IMR-90 (cell line): ENCODE measurements at regions not wholly inside any gene's neighbourhood (a gene's known extent, or its start where the extent isn't known, plus 50 kb on each side); places are given as distances from the start of the nearest gene placed in this dataset.

Source experiments
- ATAC-seq: fragments of 200-7000 bp; cut with Tn5 transposase; 2 replicates; pipeline ENCODE4 v1.9.1; 2020; ENCODE audit warnings: low read depth, mild to moderate bottlenecking, moderate library complexity
- BruUV-seq: library from RNA; stranded (reverse); fragments of 400-500 nt; replicated peaks from 2 replicates; lab custom pipeline; 2021; lab: Mats Ljungman, UMichigan
- CTCF ChIA-PET: fragments of 300-600 bp; formaldehyde crosslinking; extraction: SDS; loops from one replicate; lab custom pipeline; 2021; ENCODE audit warnings: antibody characterized with exemption; lab: Yijun Ruan, JAX
- POLR2A ChIA-PET: fragments of 300-600 bp; sonication (Branson Sonifier 250); formaldehyde crosslinking; loops from one replicate; lab custom pipeline; 2022; ENCODE audit warnings: antibody characterized with exemption; ENCODE audit not compliant: unreplicated experiment; lab: Charles Lee
- DNase-seq: peaks from one replicate; pipeline ENCODE4 v3.0.0; 2013
- H2AFZ ChIP-seq: replicated peaks from 2 replicates; pipeline ENCODE3; 2013; ENCODE audit warnings: low read length, mild to moderate bottlenecking; ENCODE audit not compliant: poor library complexity
- H2AK5ac ChIP-seq: 2 replicates; pipeline ENCODE4 v1.6.1; 2013; ENCODE audit warnings: low read depth, low read length, inconsistent platforms
- H2AK9ac ChIP-seq: replicated peaks from 2 replicates; pipeline ENCODE3; 2013; ENCODE audit warnings: mild to moderate bottlenecking, low read depth, low read length, moderate library complexity; ENCODE audit not compliant: poor library complexity
- H2BK120ac ChIP-seq: 2 replicates; pipeline ENCODE4 v1.6.1; 2013; ENCODE audit warnings: low read depth, low read length, inconsistent platforms
- H2BK15ac ChIP-seq: 3 replicates; pipeline ENCODE4 v1.6.1; 2013; ENCODE audit warnings: low read depth, low read length, inconsistent platforms
- H2BK20ac ChIP-seq: 2 replicates; pipeline ENCODE4 v1.6.1; 2013; ENCODE audit warnings: low read depth, mild to moderate bottlenecking, inconsistent platforms, low read length, moderate library complexity
- H2BK5ac ChIP-seq: 2 replicates; pipeline ENCODE4 v1.6.1; 2013; ENCODE audit warnings: mild to moderate bottlenecking, low read depth, low read length, inconsistent platforms; ENCODE audit not compliant: poor library complexity, severe bottlenecking
- H3K14ac ChIP-seq: replicated peaks from 2 replicates; pipeline ENCODE4 v1.6.1; 2013; ENCODE audit warnings: low read depth, low read length, inconsistent platforms
- H3K18ac ChIP-seq: 2 replicates; pipeline ENCODE4 v1.6.1; 2013; ENCODE audit warnings: low read depth, low read length, control low read depth
- H3K23ac ChIP-seq: 2 replicates; pipeline ENCODE4 v1.6.1; 2013; ENCODE audit warnings: low read depth, low read length, inconsistent platforms
- H3K27ac ChIP-seq: 2 replicates; pipeline ENCODE4 v1.5.1; 2013; ENCODE audit warnings: mild to moderate bottlenecking, control low read depth, low read length; ENCODE audit not compliant: insufficient read depth
- H3K27me3 ChIP-seq: 2 replicates; pipeline ENCODE4 v1.6.1; 2013; ENCODE audit warnings: low read length; ENCODE audit not compliant: control insufficient read depth, insufficient read depth
- H3K36me3 ChIP-seq: 2 replicates; pipeline ENCODE4 v1.6.1; 2013; ENCODE audit warnings: low read length, mixed read lengths; ENCODE audit not compliant: control insufficient read depth, insufficient read depth
- H3K4ac ChIP-seq: 2 replicates; pipeline ENCODE4 v1.6.1; 2013; ENCODE audit warnings: low read depth, low read length, inconsistent platforms
- H3K4me1 ChIP-seq: 2 replicates; pipeline ENCODE4 v1.6.1; 2013; ENCODE audit warnings: low read length, mixed read lengths; ENCODE audit not compliant: control insufficient read depth, insufficient read depth
- H3K4me2 ChIP-seq: 2 replicates; pipeline ENCODE4 v1.6.1; 2013; ENCODE audit warnings: low read depth, mild to moderate bottlenecking, control low read depth, low read length, moderate library complexity
- H3K4me3 ChIP-seq: 2 replicates; pipeline ENCODE4 v1.5.1; 2013; ENCODE audit warnings: low read depth, mild to moderate bottlenecking, control low read depth, low read length, moderate library complexity; ENCODE audit not compliant: insufficient read depth
- H3K56ac ChIP-seq: 2 replicates; pipeline ENCODE4 v1.6.1; 2013; ENCODE audit warnings: low read length, inconsistent platforms; ENCODE audit not compliant: insufficient read depth; ENCODE audit errors: extremely low read depth
- H3K79me1 ChIP-seq, 2 experiments: 2 replicates each; pipeline ENCODE4 v1.6.1; 2013; ENCODE audit warnings: low read length in 2 of 2, inconsistent platforms in 1 of 2, low read depth in 1 of 2
- H3K9ac ChIP-seq: 2 replicates; pipeline ENCODE4 v1.6.1; 2013; ENCODE audit warnings: low read depth, low read length, control low read depth
- H3K9me1 ChIP-seq: 2 replicates; pipeline ENCODE4 v1.6.1; 2013; ENCODE audit warnings: low read length, inconsistent platforms; ENCODE audit not compliant: insufficient read depth
- H3K9me3 ChIP-seq: 2 replicates; pipeline ENCODE4 v1.6.1; 2013; ENCODE audit warnings: low read length; ENCODE audit not compliant: control insufficient read depth, insufficient read depth
- H4K20me1 ChIP-seq: 2 replicates; pipeline ENCODE4 v1.6.1; 2013; ENCODE audit warnings: low read length, inconsistent platforms; ENCODE audit not compliant: insufficient read depth
- H4K5ac ChIP-seq: 2 replicates; pipeline ENCODE4 v1.6.1; 2013; ENCODE audit warnings: mild to moderate bottlenecking, low read depth, low read length, control low read depth
- H4K8ac ChIP-seq, 2 experiments: 2 replicates each; pipeline ENCODE4 v1.6.1; 2013; ENCODE audit warnings: low read depth in 2 of 2, low read length in 2 of 2, control low read depth in 1 of 2, inconsistent platforms in 1 of 2
- H4K91ac ChIP-seq: 2 replicates; pipeline ENCODE4 v1.6.1; 2013; ENCODE audit warnings: low read depth, low read length, inconsistent platforms; ENCODE audit not compliant: insufficient read depth
- CEBPB ChIP-seq: IDR thresholded peaks from 2 replicates; pipeline ENCODE4 v1.6.1; 2012; ENCODE audit warnings: low read depth, low read length, improper control_type of control experiment
- RAD21 ChIP-seq: IDR thresholded peaks from 2 replicates; pipeline ENCODE4 v1.6.1; 2012; ENCODE audit warnings: low read length, improper control_type of control experiment
- RCOR1 ChIP-seq: IDR thresholded peaks from 2 replicates; pipeline ENCODE4 v1.6.1; 2012; ENCODE audit warnings: mild to moderate bottlenecking, low read length, improper control_type of control experiment; ENCODE audit not compliant: insufficient replicate concordance
- RFX5 ChIP-seq: IDR thresholded peaks from 2 replicates; pipeline ENCODE4 v1.8.0; 2012; ENCODE audit warnings: low read depth, mild to moderate bottlenecking, low read length, moderate library complexity
- WGBS, 2 experiments: methylation state at CpG; one replicate each; pipeline versions ENCODE4 v1.1.5 to v1.1.7; 2013; ENCODE audit warnings: missing lambda C conversion rate in 2 of 2; ENCODE audit not compliant: insufficient read length in 1 of 2; ENCODE audit errors: extremely low coverage in 2 of 2; 5-methylcytosine and 5-hydroxymethylcytosine counted together
- dilution Hi-C: fragments of 300-500 bp; cut with HindIII; formaldehyde crosslinking; loops from one replicate; pipeline ENCODE4 v1.14.3; 2018; ENCODE audit warnings: low sequenced_read_pairs; ENCODE audit not compliant: unreplicated experiment
- in situ Hi-C: fragments of 300-500 bp; cut with MboI; formaldehyde crosslinking; loops from 3 replicates; pipeline ENCODE4 v1.14.3; 2019; ENCODE audit warnings: low sequenced_read_pairs, inconsistent platforms, mixed read lengths
- intact Hi-C: fragments of 100-400 bp; cut with micrococcal nuclease; formaldehyde crosslinking; loops from 2 replicates; pipeline ENCODE4 v1.10.0; 2022
- TF ChIP-seq, protein P1 (sequence below): fragments of 150-350 bp; IDR thresholded peaks from 2 replicates; pipeline ENCODE4 v1.6.1; 2017; ENCODE audit warnings: mild to moderate bottlenecking, antibody characterized with exemption, low read length, low read depth
- TF ChIP-seq, protein P2 (sequence below): conservative IDR thresholded peaks from 2 replicates; pipeline ENCODE4 v1.5.1; 2012; ENCODE audit warnings: mild to moderate bottlenecking, low read depth, low read length, improper control_type of control experiment

DNA sequence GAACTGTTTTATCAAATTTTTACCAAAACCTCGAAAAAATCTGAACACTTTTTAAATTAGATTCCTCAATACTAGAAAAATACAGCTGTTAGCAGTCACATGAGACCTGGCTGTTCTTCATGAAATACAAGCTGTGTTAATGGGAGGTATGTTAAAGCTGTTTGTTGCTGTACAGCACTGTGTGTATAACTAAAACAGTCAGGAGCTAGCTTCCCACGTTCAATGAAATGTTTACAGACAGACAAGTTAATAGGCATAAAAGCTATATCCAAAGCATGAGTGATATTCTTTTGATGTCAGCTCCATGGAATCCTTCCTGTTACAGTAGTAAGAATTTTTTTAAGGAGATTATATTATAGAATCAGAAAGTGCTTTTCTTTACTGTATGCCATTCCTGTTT lies 223.2 kb upstream of the FOXD3 start:
- Histone ChIP-seq H4K8ac (no peak overlapping the region), H3K36me3 (no peaks in the 10 kb centered on the region), H3K9me3 (no peaks in the 10 kb centered on the region), H3K4me1 (no peaks in the 10 kb centered on the region), H3K18ac (no peak overlapping the region), H3K4me3 (no peak overlapping the region), H3K14ac (no peak overlapping the region), H3K27ac (no peak overlapping the region), H4K20me1 (no peaks in the 10 kb centered on the region), H3K56ac (no peak overlapping the region), H2AFZ (no peak overlapping the region), H2BK20ac (no peak overlapping the region), H2BK120ac (no peak overlapping the region), H3K27me3 (no peaks in the 10 kb centered on the region), H2AK9ac (no peak overlapping the region), H3K79me1 (no peaks in the 10 kb centered on the region), H2AK5ac (no peak overlapping the region), H3K23ac (no peak overlapping the region), H3K9me1 (no peaks in the 10 kb centered on the region), H2BK15ac (no peak overlapping the region), H2BK5ac (no peak overlapping the region), H4K5ac (no peak overlapping the region), H3K9ac (no peak overlapping the region), H3K4ac (no peak overlapping the region), H3K4me2 (no peak overlapping the region), H4K91ac (no peak overlapping the region)
- intact Hi-C loops, result no loop called here
- ATAC-seq (no peak), DNase-seq (no peak)
- BruUV-seq, result no TSS peak
- POLR2A ChIA-PET, result no interaction called here
- in situ Hi-C loops, result no loop called here
- no peak for TF ChIP-seq RAD21
- TF ChIP-seq, protein P1, sequence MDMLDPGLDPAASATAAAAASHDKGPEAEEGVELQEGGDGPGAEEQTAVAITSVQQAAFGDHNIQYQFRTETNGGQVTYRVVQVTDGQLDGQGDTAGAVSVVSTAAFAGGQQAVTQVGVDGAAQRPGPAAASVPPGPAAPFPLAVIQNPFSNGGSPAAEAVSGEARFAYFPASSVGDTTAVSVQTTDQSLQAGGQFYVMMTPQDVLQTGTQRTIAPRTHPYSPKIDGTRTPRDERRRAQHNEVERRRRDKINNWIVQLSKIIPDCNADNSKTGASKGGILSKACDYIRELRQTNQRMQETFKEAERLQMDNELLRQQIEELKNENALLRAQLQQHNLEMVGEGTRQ, result no peak
- TF ChIP-seq RCOR1, result no peak
- TF ChIP-seq RFX5, result no peak
- TF ChIP-seq CEBPB, result no peak
- TF ChIP-seq, protein P2, sequence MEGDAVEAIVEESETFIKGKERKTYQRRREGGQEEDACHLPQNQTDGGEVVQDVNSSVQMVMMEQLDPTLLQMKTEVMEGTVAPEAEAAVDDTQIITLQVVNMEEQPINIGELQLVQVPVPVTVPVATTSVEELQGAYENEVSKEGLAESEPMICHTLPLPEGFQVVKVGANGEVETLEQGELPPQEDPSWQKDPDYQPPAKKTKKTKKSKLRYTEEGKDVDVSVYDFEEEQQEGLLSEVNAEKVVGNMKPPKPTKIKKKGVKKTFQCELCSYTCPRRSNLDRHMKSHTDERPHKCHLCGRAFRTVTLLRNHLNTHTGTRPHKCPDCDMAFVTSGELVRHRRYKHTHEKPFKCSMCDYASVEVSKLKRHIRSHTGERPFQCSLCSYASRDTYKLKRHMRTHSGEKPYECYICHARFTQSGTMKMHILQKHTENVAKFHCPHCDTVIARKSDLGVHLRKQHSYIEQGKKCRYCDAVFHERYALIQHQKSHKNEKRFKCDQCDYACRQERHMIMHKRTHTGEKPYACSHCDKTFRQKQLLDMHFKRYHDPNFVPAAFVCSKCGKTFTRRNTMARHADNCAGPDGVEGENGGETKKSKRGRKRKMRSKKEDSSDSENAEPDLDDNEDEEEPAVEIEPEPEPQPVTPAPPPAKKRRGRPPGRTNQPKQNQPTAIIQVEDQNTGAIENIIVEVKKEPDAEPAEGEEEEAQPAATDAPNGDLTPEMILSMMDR, result no peak
- CTCF ChIA-PET, result interaction anchor here (1.0 kb wide), 1 partner anchor 12 kb away, joined by 3 read pairs; no protein-coding TSS in a partner anchor
- no CpG with 5 or more reads among the region's 2 CpGs for WGBS, 2 experiments
- dilution Hi-C loops, result no loop called here
